GM19351 (cell line): ENCODE measurements at regions not wholly inside any gene's neighbourhood (a gene's known extent, or its start where the extent isn't known, plus 50 kb on each side); places are given as distances from the start of the nearest gene placed in this dataset.

Experiments
- ATAC-seq: cut with Tn5 transposase; IDR thresholded peaks from one replicate; pipeline ENCODE4 v1.9.1; 2021; ENCODE audit warnings: mild to moderate bottlenecking, moderate library complexity; ENCODE audit not compliant: unreplicated experiment

GRCh38 chr6:8583291-8583690 lies 147.9 kb upstream of the SLC35B3 start:
- ATAC-seq = no peak

GRCh38 chr6:8579372-8579771 lies 144.0 kb upstream of the SLC35B3 start:
- no peak for ATAC-seq

GRCh38 chr6:8578006-8578405 lies 142.7 kb upstream of the SLC35B3 start:
- no peak for ATAC-seq

GRCh38 chr6:8574749-8575468 lies 139.6 kb upstream of the SLC35B3 start:
- no peak for ATAC-seq

GRCh38 chr6:8574311-8574710 lies 139.0 kb upstream of the SLC35B3 start:
- ATAC-seq = no peak

- ATAC-seq = no peak
These were observed 135.0 kb upstream of the SLC35B3 start for GRCh38 chr6:8570256-8570920.

GRCh38 chr6:8562125-8562524 lies 126.8 kb upstream of the SLC35B3 start:
- ATAC-seq = no peak

GRCh38 chr6:8558953-8559352 lies 123.6 kb upstream of the SLC35B3 start:
- ATAC-seq = no peak

- no peak for ATAC-seq
These were observed 121.8 kb upstream of the SLC35B3 start for GRCh38 chr6:8557014-8557748.

- ATAC-seq = no peak
These were observed 121.1 kb upstream of the SLC35B3 start for GRCh38 chr6:8556370-8557013.

- ATAC-seq = no peak
These were observed 116.6 kb upstream of the SLC35B3 start for GRCh38 chr6:8551993-8552392.

- no peak for ATAC-seq
These were observed 116.0 kb upstream of the SLC35B3 start for GRCh38 chr6:8551386-8551785.

- no peak for ATAC-seq
These were observed 113.9 kb upstream of the SLC35B3 start for GRCh38 chr6:8549074-8549790.

GRCh38 chr6:8546496-8546895 lies 111.2 kb upstream of the SLC35B3 start:
- ATAC-seq = no peak

- ATAC-seq = no peak
These were observed 110.0 kb upstream of the SLC35B3 start for GRCh38 chr6:8545336-8545735.

- ATAC-seq = no peak
These were observed 108.4 kb upstream of the SLC35B3 start for GRCh38 chr6:8543714-8544113.

- ATAC-seq = peak; percentile 81
These were observed 104.1 kb upstream of the SLC35B3 start for GRCh38 chr6:8539453-8539852.

- ATAC-seq = no peak
These were observed 100.8 kb upstream of the SLC35B3 start for GRCh38 chr6:8536122-8536521.

GRCh38 chr6:8535519-8535918 lies 100.2 kb upstream of the SLC35B3 start:
- ATAC-seq = no peak

GRCh38 chr6:8530785-8531435 lies 95.6 kb upstream of the SLC35B3 start:
- no peak for ATAC-seq
